GM19438 (cell line): ENCODE measurements at regions not wholly inside any gene's neighbourhood (a gene's known extent, or its start where the extent isn't known, plus 50 kb on each side); places are given as distances from the start of the nearest gene placed in this dataset.

ENCODE experiments used
- ATAC-seq: cut with Tn5 transposase; IDR thresholded peaks from one replicate; pipeline ENCODE4 v1.9.1; 2021; ENCODE audit warnings: low read depth; ENCODE audit not compliant: unreplicated experiment

DNA sequence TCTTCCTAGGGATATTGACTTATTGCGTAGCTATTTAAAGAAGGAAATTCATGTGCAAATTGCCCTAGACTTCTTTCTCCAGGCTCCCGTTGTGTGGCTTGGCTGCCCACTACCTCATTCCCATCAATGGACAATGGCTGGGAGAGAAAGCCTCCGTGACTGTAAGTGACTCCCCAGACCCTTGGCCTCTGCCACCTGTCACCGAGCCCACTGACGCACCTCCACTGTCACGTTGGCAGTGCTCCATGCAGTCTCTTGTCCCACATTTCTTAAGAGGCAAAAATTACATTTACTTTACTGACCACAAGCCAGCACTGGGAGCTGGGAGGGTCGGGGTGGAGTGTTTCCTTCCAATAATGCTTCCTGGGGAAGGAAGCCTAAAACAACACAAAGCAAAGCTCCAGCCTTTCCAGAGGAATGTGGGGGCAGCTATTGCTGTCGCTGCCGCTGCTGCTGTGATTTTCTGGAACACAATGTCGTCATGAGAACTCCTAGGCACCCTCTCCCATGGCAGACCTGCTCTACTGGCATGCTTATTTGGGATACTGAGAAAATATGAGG is 89.7 kb upstream of the STEAP1B start:
- ATAC-seq, result no peak

DNA sequence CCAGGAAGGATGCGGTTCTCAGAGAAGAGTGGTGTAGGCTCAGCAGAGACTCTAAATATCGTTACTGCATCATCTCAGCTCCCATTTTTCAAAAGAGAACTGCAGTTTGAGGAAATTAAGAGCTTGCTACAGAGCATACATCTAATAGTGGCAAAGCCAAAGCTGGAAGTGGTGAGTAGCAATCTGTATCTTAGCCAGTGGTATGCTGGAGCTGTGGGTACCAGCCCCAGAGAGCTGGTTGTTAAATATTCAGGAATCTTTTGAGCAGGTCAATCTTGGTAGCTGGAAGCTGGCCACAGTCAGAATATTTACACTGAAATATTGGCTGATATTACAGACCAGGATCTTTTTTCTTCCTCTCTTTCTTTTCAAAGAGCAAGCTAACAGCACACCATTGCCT is 88.4 kb upstream of the STEAP1B start:
- no peak for ATAC-seq

DNA sequence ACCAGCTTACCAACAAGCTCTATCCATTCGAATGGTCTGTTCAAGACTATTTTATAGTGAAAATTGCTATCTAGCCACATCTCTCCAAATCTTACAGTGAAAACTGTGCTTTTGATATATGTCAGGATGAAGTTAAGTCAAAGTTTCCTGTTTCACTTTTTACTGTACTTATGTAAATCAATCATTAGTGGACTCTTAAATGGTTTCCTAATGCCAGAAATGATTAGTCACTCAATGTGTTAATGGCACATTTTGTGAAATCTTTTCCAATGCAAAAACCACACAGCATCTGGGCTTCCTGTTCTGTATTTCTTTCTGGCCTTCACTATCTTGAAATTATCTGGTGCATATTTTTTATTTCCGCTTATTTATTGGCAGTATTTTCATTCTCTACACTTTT is 87.3 kb upstream of the STEAP1B start:
- no peak for ATAC-seq

DNA sequence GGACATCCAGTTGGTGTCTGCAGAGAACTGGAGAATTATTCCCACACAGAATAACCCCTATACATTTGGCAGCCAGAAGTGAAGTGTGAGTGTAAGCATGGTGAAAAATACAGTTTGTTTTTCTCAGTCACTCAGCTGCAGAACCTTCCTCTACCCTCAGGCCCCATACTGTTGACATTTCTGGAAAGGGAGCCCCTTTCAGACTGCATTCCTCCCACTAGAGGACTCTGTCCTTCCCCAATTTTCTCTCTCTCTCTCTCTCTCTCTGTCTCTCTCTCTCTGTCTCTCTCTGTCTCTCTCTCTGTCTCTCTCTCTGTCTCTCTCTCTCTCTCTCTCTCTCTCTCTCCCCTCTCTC is 86.8 kb upstream of the STEAP1B start:
- ATAC-seq, result no peak

GRCh38 chr7:22586101-22586785 is 86.3 kb upstream of the STEAP1B start:
- no peak for ATAC-seq

DNA sequence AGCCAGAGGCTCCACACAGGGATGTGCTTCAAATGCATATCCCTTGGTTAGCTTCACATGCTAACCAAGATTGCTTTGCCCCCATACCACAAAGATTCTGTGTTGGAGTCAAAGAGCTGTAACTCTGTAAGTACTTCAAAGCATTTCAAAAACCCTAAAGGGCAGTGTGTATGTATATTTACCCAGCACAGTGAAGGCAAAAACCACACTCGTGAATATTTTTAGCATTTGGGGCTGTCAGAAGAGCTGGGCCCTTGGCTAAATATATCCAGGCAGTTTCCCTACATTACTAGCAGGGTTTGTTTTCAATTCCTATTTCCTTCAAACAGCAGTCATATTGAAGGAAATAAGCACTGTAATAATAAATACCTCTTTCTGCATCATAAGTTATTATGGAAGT is 84.2 kb upstream of the STEAP1B start:
- ATAC-seq, result peak; percentile 51

DNA sequence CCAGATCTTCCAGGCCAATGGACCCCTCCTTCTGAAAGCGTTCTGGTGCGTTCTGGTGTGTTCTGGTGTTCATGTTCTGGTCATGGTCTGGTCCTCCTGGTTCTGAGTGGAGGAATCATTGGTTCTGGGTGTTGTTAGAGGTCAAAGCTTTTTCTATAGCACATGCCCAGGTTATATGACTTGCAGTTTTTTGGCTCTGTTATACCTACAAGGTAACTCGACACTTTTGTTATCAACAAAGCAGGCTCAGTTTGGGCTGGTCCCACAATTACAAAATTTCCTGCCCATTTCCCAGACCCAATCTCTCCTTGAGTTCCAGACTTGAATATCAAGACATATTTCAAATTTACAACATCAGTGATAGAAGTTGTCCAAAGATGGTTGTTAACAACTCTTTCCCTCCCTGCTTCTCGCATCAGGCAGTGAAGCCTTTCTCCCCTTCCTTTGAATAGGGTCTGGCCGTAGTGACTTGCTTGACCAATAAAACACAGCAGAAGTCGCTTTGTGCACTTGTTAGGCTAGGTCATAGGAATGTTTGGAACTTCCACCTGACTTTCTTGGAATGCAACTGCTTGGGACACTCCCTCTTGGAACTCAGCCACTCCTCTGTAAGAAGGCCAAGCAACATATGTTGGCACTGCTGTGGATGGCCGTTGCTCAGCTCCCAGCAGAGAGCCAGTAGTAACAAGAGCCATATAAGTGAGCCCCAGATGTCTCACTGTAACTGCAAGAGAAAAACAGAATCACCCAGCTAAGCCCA is 83.1 kb upstream of the STEAP1B start:
- no peak for ATAC-seq

DNA sequence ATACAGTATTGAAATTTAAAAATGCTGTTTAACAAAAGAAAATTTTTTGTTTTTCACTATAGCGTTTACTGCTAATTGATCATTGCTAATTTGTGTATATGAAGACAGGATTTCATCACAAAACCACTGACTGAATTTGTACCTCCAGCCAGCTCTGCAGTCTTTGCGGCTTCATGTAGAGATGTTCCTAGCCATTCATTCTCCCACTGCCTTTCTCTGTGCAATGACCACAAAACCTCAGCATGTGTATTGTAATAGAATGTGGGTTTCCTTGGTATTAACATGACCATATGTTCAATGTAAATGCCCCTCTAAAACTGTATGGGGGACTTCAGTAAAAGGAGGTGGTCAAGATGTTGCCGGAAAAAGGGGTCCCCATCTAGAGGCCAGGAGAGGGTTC is 81.1 kb upstream of the STEAP1B start:
- no peak for ATAC-seq

- no peak for ATAC-seq
These were observed 80.0 kb upstream of the STEAP1B start for GRCh38 chr7:22579961-22580360.

- no peak for ATAC-seq
These were observed 78.2 kb upstream of the STEAP1B start for GRCh38 chr7:22578007-22578733.

DNA sequence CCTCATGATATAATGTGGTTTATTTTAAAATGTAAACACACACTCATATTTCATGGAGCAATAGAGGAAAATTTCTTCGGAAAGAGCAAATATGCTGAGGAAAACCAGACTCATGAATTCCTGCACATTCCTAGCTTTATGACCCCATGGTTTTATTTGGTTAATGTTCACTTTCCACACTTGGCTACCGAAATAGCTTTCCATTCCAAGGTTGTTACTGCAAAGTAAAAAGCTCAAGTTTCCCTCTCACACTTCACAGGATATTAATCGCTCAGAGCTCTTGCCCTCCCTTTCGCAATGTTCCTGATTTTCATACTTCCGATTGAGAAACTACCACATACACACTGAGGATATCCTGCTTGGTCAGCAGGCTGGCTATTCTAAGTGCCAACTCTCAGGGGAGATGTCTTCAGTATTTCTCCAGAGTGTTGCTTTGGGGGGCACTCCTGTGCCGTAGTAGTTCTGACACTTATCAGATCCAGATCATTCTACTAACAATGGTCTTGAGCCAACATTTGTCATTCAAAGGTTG is 77.5 kb upstream of the STEAP1B start:
- ATAC-seq, result no peak

DNA sequence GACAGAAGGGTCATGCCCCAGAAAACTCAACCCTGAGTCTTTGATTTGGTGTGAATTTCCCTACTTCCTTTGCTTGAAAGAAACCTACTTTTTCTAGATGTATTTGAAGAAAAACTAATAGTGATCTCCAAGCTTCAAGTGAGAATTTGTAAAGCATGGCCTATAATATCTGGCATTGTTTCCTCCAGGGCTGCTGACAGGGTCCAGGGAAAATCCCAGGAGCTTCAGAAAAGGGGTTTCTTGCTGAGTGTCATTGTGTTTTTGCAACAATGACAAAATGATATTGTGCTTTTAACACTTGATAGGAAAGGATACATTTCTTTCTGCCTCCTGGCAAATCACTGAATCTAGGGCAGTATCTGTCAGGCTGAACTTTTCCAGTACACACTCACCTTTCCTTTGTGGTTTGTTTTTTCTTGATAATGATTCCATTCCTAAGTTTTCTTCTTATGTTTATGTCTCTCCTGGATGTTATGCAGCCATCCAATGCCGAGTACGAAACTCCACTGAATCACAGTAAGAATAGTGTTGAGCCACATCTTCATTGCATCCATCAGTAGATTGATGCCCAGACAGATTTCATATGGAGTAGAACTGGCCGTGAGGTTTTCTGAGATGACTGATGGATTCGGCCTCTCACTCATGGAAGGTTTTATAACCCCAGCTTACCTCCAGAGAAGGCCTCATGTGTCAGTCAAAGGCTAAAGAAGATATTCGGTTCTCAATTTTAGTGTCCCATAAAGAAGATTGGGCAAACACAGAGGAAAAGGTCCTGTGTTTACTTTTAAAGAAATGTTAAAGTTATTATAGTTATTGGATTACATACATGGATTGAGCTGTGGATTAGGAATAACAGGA is 76.9 kb upstream of the STEAP1B start:
- ATAC-seq, result no peak

DNA sequence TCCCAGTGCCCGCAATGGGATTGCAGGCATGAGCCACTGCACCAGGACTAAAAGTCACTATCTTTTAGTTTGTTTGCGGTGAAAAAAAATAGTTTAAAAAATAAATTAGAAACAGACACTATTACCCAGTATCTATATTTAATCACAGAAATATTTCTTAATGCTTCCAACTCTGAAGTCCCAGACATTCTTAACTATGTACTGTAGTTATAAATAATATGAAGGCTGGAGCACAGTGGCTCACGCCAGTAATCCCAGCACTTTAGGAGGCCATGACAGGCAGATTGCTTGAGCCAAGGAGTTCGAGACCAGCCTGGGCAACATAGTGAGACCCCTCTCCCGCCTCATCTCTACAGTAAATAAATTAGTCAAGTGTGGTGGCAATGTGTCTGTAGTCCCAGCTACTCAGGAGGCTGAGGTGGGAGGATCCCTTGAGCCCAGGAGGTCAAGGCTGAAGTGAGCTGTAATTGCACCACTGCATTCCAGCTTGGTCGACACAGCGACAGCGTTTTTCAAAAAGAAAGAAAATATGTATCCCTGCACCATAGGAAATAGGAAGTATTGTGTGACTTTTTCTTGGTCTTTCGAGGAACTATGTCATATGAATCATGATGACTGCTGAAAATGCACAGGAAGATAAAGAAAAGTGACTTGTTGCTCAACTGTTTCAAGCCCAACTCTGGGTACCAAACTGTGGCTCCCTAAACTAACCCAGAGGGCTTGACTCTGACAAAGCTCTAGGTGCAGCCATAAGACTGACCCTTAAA is 74.9 kb upstream of the STEAP1B start:
- ATAC-seq, result no peak

- no peak for ATAC-seq
These were observed 72.9 kb upstream of the STEAP1B start for GRCh38 chr7:22572937-22573336.

- no peak for ATAC-seq
These were observed 72.3 kb upstream of the STEAP1B start for GRCh38 chr7:22572292-22572691.

DNA sequence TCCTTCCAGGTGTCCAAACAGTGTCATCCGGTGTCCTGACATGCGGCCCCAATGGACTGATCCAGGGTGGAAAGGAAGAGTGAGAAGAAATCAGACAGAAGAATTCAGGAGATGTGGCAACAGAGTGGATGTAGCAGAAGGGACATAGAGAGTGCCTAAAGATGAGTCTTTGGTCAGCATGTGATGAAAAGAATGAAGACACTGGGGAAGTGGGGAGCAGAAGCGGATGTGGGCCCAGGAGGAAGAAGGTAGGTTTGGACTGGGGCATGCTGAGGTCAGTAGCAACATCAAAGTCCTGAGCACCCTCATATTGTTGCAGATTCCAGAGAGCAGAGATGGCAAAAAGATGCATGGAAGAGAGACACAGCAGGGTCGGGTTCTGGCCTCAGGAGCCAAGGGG is 71.8 kb upstream of the STEAP1B start:
- ATAC-seq, result no peak

GRCh38 chr7:22569586-22570321 is 69.8 kb upstream of the STEAP1B start:
- ATAC-seq, result no peak

DNA sequence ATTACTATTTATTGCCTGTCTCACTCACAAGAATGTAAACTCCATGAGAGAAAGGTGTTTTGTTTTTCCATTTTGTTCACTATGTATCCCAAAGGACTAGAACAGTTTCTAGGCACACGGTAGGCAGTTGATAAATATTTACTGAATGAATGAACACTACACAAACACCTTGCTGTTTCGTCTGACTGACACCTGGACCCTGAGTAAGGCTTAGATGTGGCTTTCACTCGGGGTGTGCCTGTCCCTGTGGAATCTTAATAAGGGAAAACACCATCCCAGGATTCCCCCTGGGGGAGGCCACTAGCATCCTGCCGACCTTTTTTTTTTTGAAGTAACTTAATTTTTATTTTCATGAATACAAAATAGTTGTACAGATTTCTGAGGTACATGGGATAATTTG is 66.6 kb upstream of the STEAP1B start:
- no peak for ATAC-seq

DNA sequence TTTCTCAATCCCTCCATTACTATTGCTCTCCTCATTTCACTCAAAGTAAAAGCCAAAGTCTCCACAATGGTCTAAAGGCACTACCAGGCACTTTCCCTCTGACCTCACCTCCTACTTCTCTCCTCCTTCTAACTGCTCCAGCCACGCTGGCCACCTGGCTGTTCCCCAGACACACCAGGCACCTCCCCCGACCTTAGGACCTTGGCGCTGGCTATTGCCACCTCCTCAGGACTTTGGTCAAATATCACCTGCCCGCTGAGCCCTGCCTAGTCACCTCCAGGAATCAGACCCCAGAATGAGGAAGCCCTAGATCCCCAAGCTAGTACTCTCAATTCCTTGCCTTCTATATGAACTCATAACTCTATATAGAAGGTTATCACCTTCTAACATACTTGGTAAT is 66.2 kb upstream of the STEAP1B start:
- no peak for ATAC-seq
